Panc1 (cell line): ENCODE measurements at regions not wholly inside any gene's neighbourhood (a gene's known extent, or its start where the extent isn't known, plus 50 kb on each side); places are given as distances from the start of the nearest gene placed in this dataset.

Experiments
- ATAC-seq: fragments of 200-7000 bp; cut with Tn5 transposase; 2 replicates; pipeline ENCODE4 v1.9.1; 2020; ENCODE audit warnings: mild to moderate bottlenecking, moderate library complexity
- BruUV-seq: library from RNA; stranded (reverse); fragments of 400-500 nt; replicated peaks from 2 replicates; lab custom pipeline; 2021; lab: Mats Ljungman, UMichigan
- CTCF ChIA-PET: fragments of 300-600 bp; sonication (Branson Sonifier 250); formaldehyde crosslinking; loops from one replicate; lab custom pipeline; 2022; ENCODE audit warnings: antibody characterized with exemption; lab: Charles Lee
- POLR2A ChIA-PET: fragments of 300-600 bp; sonication (Branson Sonifier 250); formaldehyde crosslinking; loops from one replicate; lab custom pipeline; 2022; ENCODE audit warnings: antibody characterized with exemption; lab: Charles Lee
- DNase-seq: peaks from one replicate; pipeline ENCODE4 v3.0.0-alpha.2; 2010; ENCODE audit warnings: low read depth, low spot score
- H3K27ac ChIP-seq: 2 replicates; pipeline ENCODE4 v1.5.1; 2011; ENCODE audit warnings: mild to moderate bottlenecking, low read length, inconsistent platforms
- H3K27me3 ChIP-seq: fragments of 200-500 bp; sonication (Bioruptor generic); 2 replicates; pipeline ENCODE4 v1.6.0; 2014; ENCODE audit warnings: low read length, inconsistent platforms; ENCODE audit not compliant: control insufficient read depth, insufficient read depth
- H3K36me3 ChIP-seq: fragments of 200-500 bp; sonication (Bioruptor generic); 2 replicates; pipeline ENCODE4 v1.5.1; 2014; ENCODE audit warnings: inconsistent platforms, mild to moderate bottlenecking, low read length, moderate library complexity; ENCODE audit not compliant: control insufficient read depth, insufficient read depth
- H3K4me1 ChIP-seq: 2 replicates; pipeline ENCODE4 v1.5.1; 2011; ENCODE audit warnings: inconsistent platforms, mild to moderate bottlenecking, low read length, moderate library complexity; ENCODE audit not compliant: control insufficient read depth, insufficient read depth
- H3K4me3 ChIP-seq, 2 experiments: 2 replicates each; pipeline ENCODE4 v1.5.1; 2011 to 2012; ENCODE audit warnings: low read depth in 2 of 2, low read length in 2 of 2, mild to moderate bottlenecking in 2 of 2, inconsistent platforms in 1 of 2, moderate library complexity in 1 of 2
- H3K9me3 ChIP-seq: fragments of 200-500 bp; sonication (Bioruptor generic); 2 replicates; pipeline ENCODE4 v1.5.1; 2014; ENCODE audit warnings: low read depth, mild to moderate bottlenecking, inconsistent platforms, low read length, moderate library complexity; ENCODE audit not compliant: control insufficient read depth, insufficient read depth
- POLR2AphosphoS5 ChIP-seq: IDR thresholded peaks from 2 replicates; pipeline ENCODE4 v1.6.1; 2012; ENCODE audit warnings: mild to moderate bottlenecking, low read depth, low read length, moderate library complexity
- SIN3A ChIP-seq: IDR thresholded peaks from 2 replicates; pipeline ENCODE4 v1.6.1; 2012; ENCODE audit warnings: low read depth, mild to moderate bottlenecking, low read length, moderate library complexity, borderline replicate concordance; ENCODE audit not compliant: insufficient read depth
- TCF7L2 ChIP-seq: IDR thresholded peaks from 2 replicates; pipeline ENCODE4 v1.6.1; 2011; ENCODE audit warnings: mild to moderate bottlenecking, low read depth, low read length, inconsistent platforms
- in situ Hi-C: cut with HindIII; loops from 2 replicates; pipeline ENCODE4 v1.10.0; 2016; ENCODE audit warnings: low sequenced_read_pairs, low pct_unique_long_range_greater_than_20kb
- intact Hi-C: fragments of 100-400 bp; cut with micrococcal nuclease; formaldehyde crosslinking; loops from one replicate; pipeline ENCODE4 v1.10.0; 2022; ENCODE audit not compliant: unreplicated experiment
- TF ChIP-seq, protein P1 (sequence below): fragments of 450-650 bp; IDR thresholded peaks from 2 replicates; pipeline ENCODE4 v1.5.1; 2017; ENCODE audit warnings: mild to moderate bottlenecking
- TF ChIP-seq, protein P2 (sequence below), 2 experiments: IDR thresholded peaks; 2 replicates each; pipeline ENCODE4 v1.6.1; 2011 to 2012; ENCODE audit warnings: low read depth in 2 of 2, control low read depth in 1 of 2, low read length in 1 of 2, mild to moderate bottlenecking in 1 of 2, moderate library complexity in 1 of 2; ENCODE audit not compliant: insufficient read depth in 1 of 2

DNA sequence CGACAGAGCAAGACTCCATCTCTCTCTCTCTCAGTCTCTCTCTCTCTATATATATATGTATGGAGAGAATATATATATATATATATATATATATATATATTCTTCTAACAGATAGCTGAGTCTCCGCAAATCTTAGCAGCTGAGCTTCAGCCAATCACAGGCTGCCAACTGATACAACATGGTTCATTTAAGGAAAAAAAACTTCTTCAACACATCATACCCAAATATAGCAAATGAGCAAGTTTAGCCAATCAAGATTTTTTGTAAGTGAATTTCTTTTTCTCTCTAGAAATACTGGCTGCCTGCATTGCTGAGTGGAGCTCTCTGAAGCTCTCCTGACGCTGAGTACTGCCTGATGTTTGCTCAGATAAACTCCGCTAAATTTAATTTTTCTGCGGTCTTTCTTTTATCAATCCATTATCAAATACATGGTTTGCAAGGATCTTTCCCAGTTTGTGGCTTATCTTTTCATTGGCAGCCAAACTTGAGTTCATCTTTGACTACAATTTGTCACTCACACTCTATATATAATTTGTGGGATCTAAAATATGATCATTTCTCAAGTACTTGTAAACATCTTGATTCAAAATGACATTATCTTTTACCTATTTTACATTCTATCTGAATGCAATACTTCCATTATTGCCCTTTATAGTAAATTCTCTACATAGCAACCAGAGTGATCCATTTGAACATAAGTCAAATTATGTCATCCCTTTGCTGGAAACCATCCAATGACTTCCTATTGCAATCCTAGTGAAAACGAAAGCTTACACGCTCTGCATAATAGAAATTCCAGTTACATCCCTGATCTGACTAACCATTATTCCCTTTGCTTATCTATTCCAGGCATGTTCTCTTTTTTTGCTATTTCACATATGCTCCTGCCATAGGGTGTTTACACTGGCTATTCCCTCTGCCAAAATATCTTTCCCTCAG lies 2131.7 kb downstream of the MRPL39 start:
- TF ChIP-seq POLR2AphosphoS5 (no peak), SIN3A (no peak), TCF7L2 (no peak)
- TF ChIP-seq, protein P1, sequence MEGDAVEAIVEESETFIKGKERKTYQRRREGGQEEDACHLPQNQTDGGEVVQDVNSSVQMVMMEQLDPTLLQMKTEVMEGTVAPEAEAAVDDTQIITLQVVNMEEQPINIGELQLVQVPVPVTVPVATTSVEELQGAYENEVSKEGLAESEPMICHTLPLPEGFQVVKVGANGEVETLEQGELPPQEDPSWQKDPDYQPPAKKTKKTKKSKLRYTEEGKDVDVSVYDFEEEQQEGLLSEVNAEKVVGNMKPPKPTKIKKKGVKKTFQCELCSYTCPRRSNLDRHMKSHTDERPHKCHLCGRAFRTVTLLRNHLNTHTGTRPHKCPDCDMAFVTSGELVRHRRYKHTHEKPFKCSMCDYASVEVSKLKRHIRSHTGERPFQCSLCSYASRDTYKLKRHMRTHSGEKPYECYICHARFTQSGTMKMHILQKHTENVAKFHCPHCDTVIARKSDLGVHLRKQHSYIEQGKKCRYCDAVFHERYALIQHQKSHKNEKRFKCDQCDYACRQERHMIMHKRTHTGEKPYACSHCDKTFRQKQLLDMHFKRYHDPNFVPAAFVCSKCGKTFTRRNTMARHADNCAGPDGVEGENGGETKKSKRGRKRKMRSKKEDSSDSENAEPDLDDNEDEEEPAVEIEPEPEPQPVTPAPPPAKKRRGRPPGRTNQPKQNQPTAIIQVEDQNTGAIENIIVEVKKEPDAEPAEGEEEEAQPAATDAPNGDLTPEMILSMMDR = no peak
- TF ChIP-seq, protein P2, sequence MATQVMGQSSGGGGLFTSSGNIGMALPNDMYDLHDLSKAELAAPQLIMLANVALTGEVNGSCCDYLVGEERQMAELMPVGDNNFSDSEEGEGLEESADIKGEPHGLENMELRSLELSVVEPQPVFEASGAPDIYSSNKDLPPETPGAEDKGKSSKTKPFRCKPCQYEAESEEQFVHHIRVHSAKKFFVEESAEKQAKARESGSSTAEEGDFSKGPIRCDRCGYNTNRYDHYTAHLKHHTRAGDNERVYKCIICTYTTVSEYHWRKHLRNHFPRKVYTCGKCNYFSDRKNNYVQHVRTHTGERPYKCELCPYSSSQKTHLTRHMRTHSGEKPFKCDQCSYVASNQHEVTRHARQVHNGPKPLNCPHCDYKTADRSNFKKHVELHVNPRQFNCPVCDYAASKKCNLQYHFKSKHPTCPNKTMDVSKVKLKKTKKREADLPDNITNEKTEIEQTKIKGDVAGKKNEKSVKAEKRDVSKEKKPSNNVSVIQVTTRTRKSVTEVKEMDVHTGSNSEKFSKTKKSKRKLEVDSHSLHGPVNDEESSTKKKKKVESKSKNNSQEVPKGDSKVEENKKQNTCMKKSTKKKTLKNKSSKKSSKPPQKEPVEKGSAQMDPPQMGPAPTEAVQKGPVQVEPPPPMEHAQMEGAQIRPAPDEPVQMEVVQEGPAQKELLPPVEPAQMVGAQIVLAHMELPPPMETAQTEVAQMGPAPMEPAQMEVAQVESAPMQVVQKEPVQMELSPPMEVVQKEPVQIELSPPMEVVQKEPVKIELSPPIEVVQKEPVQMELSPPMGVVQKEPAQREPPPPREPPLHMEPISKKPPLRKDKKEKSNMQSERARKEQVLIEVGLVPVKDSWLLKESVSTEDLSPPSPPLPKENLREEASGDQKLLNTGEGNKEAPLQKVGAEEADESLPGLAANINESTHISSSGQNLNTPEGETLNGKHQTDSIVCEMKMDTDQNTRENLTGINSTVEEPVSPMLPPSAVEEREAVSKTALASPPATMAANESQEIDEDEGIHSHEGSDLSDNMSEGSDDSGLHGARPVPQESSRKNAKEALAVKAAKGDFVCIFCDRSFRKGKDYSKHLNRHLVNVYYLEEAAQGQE (IDR thresholded peaks at IDR 0.05; ENCODE audit: insufficient read depth in 1 of 2, low read depth in 2 of 2, low read length in 1 of 2) = no peak
- ATAC-seq = no peak
- in situ Hi-C loops (no loop called here), intact Hi-C loops (no loop called here)
- H3K9me3 ChIP-seq = no peaks in the 10 kb centered on the region
- no TSS peak for BruUV-seq
- no peaks in the 10 kb centered on the region for H3K27me3 ChIP-seq
- CTCF ChIA-PET = no interaction called here
- no peaks in the 10 kb centered on the region for H3K4me1 ChIP-seq
- H3K27ac ChIP-seq = no peak overlapping the region
- no peaks in the 10 kb centered on the region for H3K36me3 ChIP-seq
- no peak for DNase-seq
- POLR2A ChIA-PET = no interaction called here
- H3K4me3 ChIP-seq = no peak overlapping the region

DNA sequence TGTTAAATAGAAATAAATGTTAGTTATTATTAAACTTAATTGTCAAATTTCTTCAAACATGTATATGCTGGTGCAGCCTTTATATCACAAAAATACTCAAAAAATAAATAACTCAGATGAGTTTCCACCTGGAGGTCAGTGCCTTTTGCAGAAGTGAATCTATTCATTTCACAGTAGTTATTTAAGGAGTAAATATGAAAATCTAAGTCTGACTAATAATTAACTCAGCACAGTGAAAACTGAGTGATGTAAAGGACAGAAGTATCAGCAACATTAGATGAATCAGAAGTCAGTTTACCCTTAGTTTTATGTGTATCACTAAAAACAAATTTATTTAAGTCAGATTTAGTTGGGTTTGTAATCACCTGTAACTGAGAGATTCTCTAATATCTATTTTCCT lies 2135.4 kb downstream of the MRPL39 start:
- Histone ChIP-seq H3K9me3 (no peaks in the 10 kb centered on the region), H3K36me3 (no peaks in the 10 kb centered on the region), H3K27ac (no peak overlapping the region), H3K27me3 (no peaks in the 10 kb centered on the region), H3K4me1 (no peaks in the 10 kb centered on the region), H3K4me3 (no peak overlapping the region)
- CTCF ChIA-PET = no interaction called here
- in situ Hi-C loops (no loop called here), intact Hi-C loops (no loop called here)
- no peak for ATAC-seq
- TF ChIP-seq SIN3A (no peak), POLR2AphosphoS5 (no peak), TCF7L2 (no peak)
- TF ChIP-seq, protein P1 = no peak
- TF ChIP-seq, protein P2 (IDR thresholded peaks at IDR 0.05; ENCODE audit: insufficient read depth in 1 of 2, low read depth in 2 of 2, low read length in 1 of 2) = no peak
- POLR2A ChIA-PET = no interaction called here
- no peak for DNase-seq
- BruUV-seq = no TSS peak
